AML-193 (cell line): ENCODE measurements at regions not wholly inside any gene's neighbourhood (a gene's known extent, or its start where the extent isn't known, plus 50 kb on each side); places are given as distances from the start of the nearest gene placed in this dataset.

Experiments
- DNase-seq, 2 experiments: peaks; one replicate each; lab custom pipeline; 2025; lab: John Stamatoyannopoulos, UW

GRCh38 chr17:79396696-79397095 lies 214.2 kb downstream of the RBFOX3 start:
- DNase-seq, result no peak

GRCh38 chr17:79395545-79395944 lies 215.3 kb downstream of the RBFOX3 start:
- DNase-seq, result no peak

- no peak for DNase-seq
These were observed 215.8 kb downstream of the RBFOX3 start for GRCh38 chr17:79395066-79395465.

- DNase-seq, result peak; percentile 52 to 62
These were observed 217.3 kb downstream of the RBFOX3 start for GRCh38 chr17:79393358-79394052.

GRCh38 chr17:79392598-79392997 lies 218.3 kb downstream of the RBFOX3 start:
- DNase-seq, result no peak

GRCh38 chr17:79391376-79392233 lies 219.2 kb downstream of the RBFOX3 start:
- DNase-seq, result peak; percentile 54 to 62

- no peak for DNase-seq
These were observed 221.0 kb downstream of the RBFOX3 start for GRCh38 chr17:79389896-79390295.

GRCh38 chr17:79388556-79389295 lies 222.1 kb downstream of the RBFOX3 start:
- DNase-seq, result peak; percentile 11 to 28

GRCh38 chr17:79387783-79388182 lies 223.1 kb downstream of the RBFOX3 start:
- DNase-seq, result no peak

GRCh38 chr17:79385962-79386563 lies 224.8 kb downstream of the RBFOX3 start:
- DNase-seq, result no peak

- no peak for DNase-seq
These were observed 228.5 kb downstream of the RBFOX3 start for GRCh38 chr17:79382313-79382712.

GRCh38 chr17:79379700-79380445 lies 231.0 kb downstream of the RBFOX3 start:
- DNase-seq, result no peak

- no peak for DNase-seq
These were observed 233.5 kb downstream of the RBFOX3 start for GRCh38 chr17:79377230-79377786.

- DNase-seq, result no peak
These were observed 236.0 kb downstream of the RBFOX3 start for GRCh38 chr17:79374807-79375206.

GRCh38 chr17:79374087-79374689 lies 236.7 kb downstream of the RBFOX3 start:
- no peak for DNase-seq

- no peak for DNase-seq
These were observed 238.2 kb downstream of the RBFOX3 start for GRCh38 chr17:79372470-79373238.

GRCh38 chr17:79371984-79372383 lies 238.9 kb downstream of the RBFOX3 start:
- no peak for DNase-seq

GRCh38 chr17:79370594-79370993 lies 240.3 kb downstream of the RBFOX3 start:
- DNase-seq, result no peak

GRCh38 chr17:79370126-79370525 lies 240.7 kb downstream of the RBFOX3 start:
- DNase-seq, result no peak

GRCh38 chr17:79369532-79369931 lies 241.3 kb downstream of the RBFOX3 start:
- no peak for DNase-seq
